ENCODE measurements at regions not wholly inside any gene's neighbourhood (a gene's known extent, or its start where the extent isn't known, plus 50 kb on each side); places are given as distances from the start of the nearest gene placed in this dataset.

GRCh38 chr5:158616707-158617106, 483.0 kb downstream of the EBF1 start:
- Histone ChIP-seq H2AFZ (ENCODE audit: low read length) (no peak overlapping the region), H3K27me3 (replicated peaks; ENCODE audit: insufficient read depth, low read length) (no peaks in the 10 kb centered on the region), H3K4me3 (ENCODE audit: low read length) (no peak overlapping the region), H3K9ac (ENCODE audit: low read length) (no peak overlapping the region), H3K27ac (ENCODE audit: low read length) (no peak overlapping the region), H3K36me3 (replicated peaks; ENCODE audit: insufficient read depth, low read length) (no peaks in the 10 kb centered on the region), H3K4me1 (ENCODE audit: low read length) (no peaks in the 10 kb centered on the region), H3K79me2 (ENCODE audit: low read length) (no peaks in the 10 kb centered on the region), H3K4me2 (ENCODE audit: low read depth, low read length) (no peak overlapping the region), H3F3A (ENCODE audit: insufficient read depth, low read length) (no peaks in the 10 kb centered on the region), H3K9me3 (replicated peaks; ENCODE audit: insufficient read depth, low read length) (no peaks in the 10 kb centered on the region), H4K20me1 (ENCODE audit: insufficient read depth, low read length) (no peaks in the 10 kb centered on the region), H3K9me2 (replicated peaks; ENCODE audit: insufficient read depth, low read length) (no peaks in the 10 kb centered on the region)
- no peak for DNase-seq
- no peak for TF ChIP-seq EZH2 (optimal IDR thresholded peaks at IDR 0.05; ENCODE audit: low read depth, low read length)
- no peak for TF ChIP-seq CTCF (IDR thresholded peaks at IDR 0.05; ENCODE audit: low read length)
- no peak for TF ChIP-seq EZH2phosphoT487 (IDR thresholded peaks at IDR 0.05; ENCODE audit: low read length)

- Histone ChIP-seq H3K9ac (ENCODE audit: low read length) (no peak overlapping the region), H3K4me1 (ENCODE audit: low read length) (no peaks in the 10 kb centered on the region), H4K20me1 (ENCODE audit: insufficient read depth, low read length) (no peaks in the 10 kb centered on the region), H3K27ac (ENCODE audit: low read length) (no peak overlapping the region), H3K9me2 (replicated peaks; ENCODE audit: insufficient read depth, low read length) (no peaks in the 10 kb centered on the region), H3K9me3 (replicated peaks; ENCODE audit: insufficient read depth, low read length) (no peaks in the 10 kb centered on the region), H3K4me2 (ENCODE audit: low read depth, low read length) (no peak overlapping the region), H3F3A (ENCODE audit: insufficient read depth, low read length) (no peaks in the 10 kb centered on the region), H3K36me3 (replicated peaks; ENCODE audit: insufficient read depth, low read length) (no peaks in the 10 kb centered on the region), H3K79me2 (ENCODE audit: low read length) (no peaks in the 10 kb centered on the region), H3K27me3 (replicated peaks; ENCODE audit: insufficient read depth, low read length) (no peaks in the 10 kb centered on the region), H3K4me3 (ENCODE audit: low read length) (no peak overlapping the region), H2AFZ (ENCODE audit: low read length) (no peak overlapping the region)
- TF ChIP-seq CTCF (IDR thresholded peaks at IDR 0.05; ENCODE audit: low read length) (no peak), EZH2 (optimal IDR thresholded peaks at IDR 0.05; ENCODE audit: low read depth, low read length) (no peak), EZH2phosphoT487 (IDR thresholded peaks at IDR 0.05; ENCODE audit: low read length) (no peak)
- DNase-seq, result no peak
Measured at GRCh38 chr5:158614951-158615350, 484.8 kb downstream of the EBF1 start.

DNA sequence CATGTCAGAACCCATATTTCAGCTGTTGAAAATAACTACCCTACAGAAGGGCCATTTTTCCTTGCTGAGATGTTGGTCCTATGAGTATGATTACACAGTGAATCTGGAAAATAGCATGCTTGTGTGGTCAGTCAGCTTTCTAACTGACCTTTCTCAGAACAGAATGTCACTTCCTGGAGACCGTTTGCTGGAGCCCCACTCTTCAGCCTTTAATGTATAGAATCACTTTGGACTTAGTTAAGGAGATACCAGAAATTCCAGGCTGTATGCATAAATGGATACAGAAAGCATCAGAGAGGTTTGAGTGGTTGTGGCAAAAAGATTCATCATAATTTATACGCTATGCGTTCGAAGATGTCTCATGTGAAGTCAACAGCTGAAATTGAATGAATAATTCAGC, 488.1 kb downstream of the EBF1 start:
- H3K9ac ChIP-seq (ENCODE audit: low read length), result no peak overlapping the region
- H3K4me3 ChIP-seq (ENCODE audit: low read length), result no peak overlapping the region
- H3F3A ChIP-seq (ENCODE audit: insufficient read depth, low read length), result no peaks in the 10 kb centered on the region
- no peak overlapping the region for H3K27ac ChIP-seq (ENCODE audit: low read length)
- no peak overlapping the region for H2AFZ ChIP-seq (ENCODE audit: low read length)
- no peak for TF ChIP-seq CTCF (IDR thresholded peaks at IDR 0.05; ENCODE audit: low read length)
- no peak for TF ChIP-seq EZH2 (optimal IDR thresholded peaks at IDR 0.05; ENCODE audit: low read depth, low read length)
- no peak for TF ChIP-seq EZH2phosphoT487 (IDR thresholded peaks at IDR 0.05; ENCODE audit: low read length)
- no peaks in the 10 kb centered on the region for H3K36me3 ChIP-seq (replicated peaks; ENCODE audit: insufficient read depth, low read length)
- H3K79me2 ChIP-seq (ENCODE audit: low read length), result no peaks in the 10 kb centered on the region
- H3K9me3 ChIP-seq (replicated peaks; ENCODE audit: insufficient read depth, low read length), result no peaks in the 10 kb centered on the region
- no peak for DNase-seq
- H4K20me1 ChIP-seq (ENCODE audit: insufficient read depth, low read length), result no peaks in the 10 kb centered on the region
- no peaks in the 10 kb centered on the region for H3K27me3 ChIP-seq (replicated peaks; ENCODE audit: insufficient read depth, low read length)
- H3K4me1 ChIP-seq (ENCODE audit: low read length), result no peaks in the 10 kb centered on the region
- no peak overlapping the region for H3K4me2 ChIP-seq (ENCODE audit: low read depth, low read length)
- no peaks in the 10 kb centered on the region for H3K9me2 ChIP-seq (replicated peaks; ENCODE audit: insufficient read depth, low read length)

Measured in MM.1S (cell line).